PFSK-1 (cell line): ENCODE measurements at regions not wholly inside any gene's neighbourhood (a gene's known extent, or its start where the extent isn't known, plus 50 kb on each side); places are given as distances from the start of the nearest gene placed in this dataset.

ENCODE experiments used
- FOXP2 ChIP-seq: optimal IDR thresholded peaks from 2 replicates; pipeline ENCODE3; 2011; ENCODE audit warnings: borderline replicate concordance, control low read depth, inconsistent platforms; ENCODE audit not compliant: insufficient read depth; ENCODE audit errors: extremely low read length, extremely low read depth
- POLR2AphosphoS5 ChIP-seq: IDR thresholded peaks from 2 replicates; pipeline ENCODE4 v1.6.1; 2012; ENCODE audit warnings: low read depth, mild to moderate bottlenecking, control low read depth, low read length, moderate library complexity
- REST ChIP-seq, 2 experiments: IDR thresholded peaks; 2 replicates each; pipeline versions ENCODE4 v1.6.1 to v1.8.0; 2011 to 2012; ENCODE audit warnings: low read depth in 2 of 2, low read length in 2 of 2, control low read depth in 1 of 2, inconsistent platforms in 1 of 2, mild to moderate bottlenecking in 1 of 2, moderate library complexity in 1 of 2; ENCODE audit not compliant: insufficient read depth in 1 of 2
- TAF1 ChIP-seq: IDR thresholded peaks from 2 replicates; pipeline ENCODE4 v1.6.1; 2012; ENCODE audit warnings: low read length, control low read depth, borderline replicate concordance; ENCODE audit not compliant: insufficient read depth

- TF ChIP-seq POLR2AphosphoS5 (no peak), REST (IDR thresholded peaks at IDR 0.05; ENCODE audit: insufficient read depth in 1 of 2, low read depth in 2 of 2, low read length in 2 of 2) (no peak), FOXP2 (no peak), TAF1 (no peak)
Measured at GRCh38 chr4:96012687-96013086, 172.8 kb downstream of the PDHA2 start.
